ENCODE measurements at regions not wholly inside any gene's neighbourhood (a gene's known extent, or its start where the extent isn't known, plus 50 kb on each side); places are given as distances from the start of the nearest gene placed in this dataset.
"Not testable (repeated sequence)": the region's sequence is repeated elsewhere in the genome, so short reads cannot be mapped to it uniquely, and the experiment has no call there.

GRCh38 chr9:97153160-97153559 is 114.2 kb upstream of the CTSV start:
- H3K4me2 ChIP-seq (ENCODE audit: insufficient read depth in 1 of 2, low read depth in 2 of 2, low read length in 2 of 2); H3K56ac ChIP-seq (replicated peaks; ENCODE audit: insufficient read length, low read depth, low read length); DNase-seq (ENCODE audit: low read depth in 1 of 2, low spot score in 2 of 2); H3K18ac ChIP-seq (ENCODE audit: extremely low read depth, low read length); H3K9me3 ChIP-seq (ENCODE audit: insufficient read depth in 2 of 2, low read depth in 1 of 2, low read length in 1 of 2); H3K23me2 ChIP-seq (ENCODE audit: low read depth, low read length); H4K8ac ChIP-seq (ENCODE audit: extremely low read depth, insufficient read depth, low read length); H3K79me2 ChIP-seq (ENCODE audit: control insufficient read depth in 1 of 2, insufficient read depth in 2 of 2, low read length in 2 of 2); H3K27me3 ChIP-seq (replicated peaks in 1 of 4; ENCODE audit: control insufficient read depth in 3 of 4, extremely low read depth in 1 of 4, insufficient read depth in 3 of 4, low read length in 3 of 4); H3K14ac ChIP-seq (ENCODE audit: insufficient read length); H2AK5ac ChIP-seq (ENCODE audit: low read depth, low read length); CTCF ChIA-PET (ENCODE audit: partially characterized antibody); H2BK20ac ChIP-seq (ENCODE audit: low read length); H2BK120ac ChIP-seq (replicated peaks; ENCODE audit: low read depth, low read length); H4K20me1 ChIP-seq (replicated peaks in 1 of 2; ENCODE audit: control insufficient read depth in 1 of 2, insufficient read depth in 2 of 2, low read length in 2 of 2); H3K9ac ChIP-seq (replicated peaks in 1 of 4; ENCODE audit: extremely low read depth in 1 of 4, low read depth in 3 of 4, low read length in 3 of 4); H2AFZ ChIP-seq (ENCODE audit: low read length); H2BK12ac ChIP-seq (ENCODE audit: low read depth, low read length); H2BK5ac ChIP-seq (ENCODE audit: low read depth, low read length); H4K5ac ChIP-seq (ENCODE audit: insufficient read length, low read depth, low read length); H4K91ac ChIP-seq (replicated peaks; ENCODE audit: insufficient read length, low read length); H3K79me1 ChIP-seq (ENCODE audit: low read depth, low read length); FAIRE-seq; H3K4ac ChIP-seq (replicated peaks; ENCODE audit: insufficient read length, low read depth, low read length); H2BK15ac ChIP-seq (ENCODE audit: low read length); H3K23ac ChIP-seq (ENCODE audit: insufficient read length); H3K27ac ChIP-seq (ENCODE audit: low read depth, low read length); H3K4me3 ChIP-seq (ENCODE audit: extremely low read depth in 1 of 4, insufficient read depth in 2 of 4, low read depth in 3 of 4, low read length in 4 of 4): not testable (repeated sequence)
- POLR2A ChIA-PET (ENCODE audit: partially characterized antibody): interaction anchor here (0.6 to 1.6 kb wide), 2 partner anchors 13 to 1346 kb away, joined by 3 to 4 read pairs; no protein-coding TSS in a partner anchor
- Histone ChIP-seq H3K4me1 (replicated peaks in 1 of 4; ENCODE audit: control insufficient read depth in 3 of 4, insufficient read depth in 4 of 4, low read length in 3 of 4) (peaks cover 2 to 14% (median 6%) of the 10 kb centered on the region in 4 experiments; a peak in 6 of 7 replicates), H3K36me3 (ENCODE audit: control insufficient read depth in 2 of 4, insufficient read depth in 4 of 4, low read length in 3 of 4) (peaks cover 27 to 92% (median 59%) of the 10 kb centered on the region in 4 experiments)
- 87% methylated on average over 5 of the region's 5 CpGs; no CpG with 5 or more reads in 1 of the 2 experiments for WGBS, 2 experiments (ENCODE audit: extremely low coverage in 1 of 2, insufficient coverage in 1 of 2, insufficient read length in 1 of 2, insufficient replicate concordance in 2 of 2, low coverage in 1 of 2, low lambda C conversion rate in 2 of 2, missing lambda C conversion rate in 1 of 2)

GRCh38 chr9:97150471-97150870 is 111.5 kb upstream of the CTSV start:
- H2BK20ac ChIP-seq (ENCODE audit: low read length); FAIRE-seq; H3K79me1 ChIP-seq (ENCODE audit: low read depth, low read length); H4K8ac ChIP-seq (ENCODE audit: extremely low read depth, insufficient read depth, low read length); H3K4ac ChIP-seq (replicated peaks; ENCODE audit: insufficient read length, low read depth, low read length); H2AFZ ChIP-seq (ENCODE audit: low read length); H2BK12ac ChIP-seq (ENCODE audit: low read depth, low read length); H3K4me2 ChIP-seq (ENCODE audit: insufficient read depth in 1 of 2, low read depth in 2 of 2, low read length in 2 of 2); H4K5ac ChIP-seq (ENCODE audit: insufficient read length, low read depth, low read length); H3K23ac ChIP-seq (ENCODE audit: insufficient read length); H4K91ac ChIP-seq (replicated peaks; ENCODE audit: insufficient read length, low read length); H2BK120ac ChIP-seq (replicated peaks; ENCODE audit: low read depth, low read length); H3K4me3 ChIP-seq (ENCODE audit: extremely low read depth in 1 of 4, insufficient read depth in 2 of 4, low read depth in 3 of 4, low read length in 4 of 4); H2AK5ac ChIP-seq (ENCODE audit: low read depth, low read length); H4K20me1 ChIP-seq (replicated peaks in 1 of 2; ENCODE audit: control insufficient read depth in 1 of 2, insufficient read depth in 2 of 2, low read length in 2 of 2); H3K14ac ChIP-seq (ENCODE audit: insufficient read length); H3K27ac ChIP-seq (ENCODE audit: low read depth, low read length); DNase-seq (ENCODE audit: low read depth in 1 of 2, low spot score in 2 of 2); H3K23me2 ChIP-seq (ENCODE audit: low read depth, low read length); H3K56ac ChIP-seq (replicated peaks; ENCODE audit: insufficient read length, low read depth, low read length); H3K18ac ChIP-seq (ENCODE audit: extremely low read depth, low read length); H3K9ac ChIP-seq (replicated peaks in 1 of 4; ENCODE audit: extremely low read depth in 1 of 4, low read depth in 3 of 4, low read length in 3 of 4); H3K9me3 ChIP-seq (ENCODE audit: insufficient read depth in 2 of 2, low read depth in 1 of 2, low read length in 1 of 2); CTCF ChIA-PET (ENCODE audit: partially characterized antibody); H2BK15ac ChIP-seq (ENCODE audit: low read length); H3K27me3 ChIP-seq (replicated peaks in 1 of 4; ENCODE audit: control insufficient read depth in 3 of 4, extremely low read depth in 1 of 4, insufficient read depth in 3 of 4, low read length in 3 of 4): not testable (repeated sequence)
- 96% methylated on average over 2 of the region's 2 CpGs; no CpG with 5 or more reads in 1 of the 2 experiments for WGBS, 2 experiments (ENCODE audit: extremely low coverage in 1 of 2, insufficient coverage in 1 of 2, insufficient read length in 1 of 2, insufficient replicate concordance in 2 of 2, low coverage in 1 of 2, low lambda C conversion rate in 2 of 2, missing lambda C conversion rate in 1 of 2)
- peaks cover 27 to 85% (median 49%) of the 10 kb centered on the region in 4 experiments for H3K36me3 ChIP-seq (ENCODE audit: control insufficient read depth in 2 of 4, insufficient read depth in 4 of 4, low read length in 3 of 4)
- peaks cover 0 to 24% of the 10 kb centered on the region in 2 experiments; a peak in 3 of 4 replicates for H3K79me2 ChIP-seq (ENCODE audit: control insufficient read depth in 1 of 2, insufficient read depth in 2 of 2, low read length in 2 of 2)
- peak overlapping the region; percentile 55; the same call in 1 of the 2 replicates for H2BK5ac ChIP-seq (ENCODE audit: low read depth, low read length)
- POLR2A ChIA-PET (ENCODE audit: partially characterized antibody): interaction anchor here (1.8 kb wide), 1 partner anchor 9 kb away, joined by 4 read pairs; no protein-coding TSS in a partner anchor
- H3K4me1 ChIP-seq (replicated peaks in 1 of 4; ENCODE audit: control insufficient read depth in 3 of 4, insufficient read depth in 4 of 4, low read length in 3 of 4): peaks cover 8 to 27% (median 15%) of the 10 kb centered on the region in 4 experiments; a peak in 6 of 7 replicates

Data from H1 (cell line).